DMS114 treated with DMSO at 0.1 percent for 48 hours (cell line): ENCODE measurements at regions not wholly inside any gene's neighbourhood (a gene's known extent, or its start where the extent isn't known, plus 50 kb on each side); places are given as distances from the start of the nearest gene placed in this dataset.
"Not testable (repeated sequence)": the region's sequence is repeated elsewhere in the genome, so short reads cannot be mapped to it uniquely, and the experiment has no call there.

Experiments used
- DNase-seq: peaks from one replicate; lab custom pipeline; 2025; ENCODE audit not compliant: unreplicated experiment; lab: John Stamatoyannopoulos, UW

- not testable (repeated sequence) for DNase-seq
These were observed 357.9 kb downstream of the TMEM121 start for GRCh38 chr14:105884192-105884807.

- no peak for DNase-seq
These were observed 358.5 kb downstream of the TMEM121 start for GRCh38 chr14:105884808-105885281.

- no peak for DNase-seq
These were observed 359.4 kb downstream of the TMEM121 start for GRCh38 chr14:105885561-105886320.

GRCh38 chr14:105886791-105887191, 360.4 kb downstream of the TMEM121 start:
- DNase-seq = not testable (repeated sequence)

GRCh38 chr14:105887692-105888091, 361.3 kb downstream of the TMEM121 start:
- DNase-seq = no peak

GRCh38 chr14:105888151-105888550, 361.8 kb downstream of the TMEM121 start:
- no peak for DNase-seq

GRCh38 chr14:105888784-105889665, 362.6 kb downstream of the TMEM121 start:
- no peak for DNase-seq

GRCh38 chr14:105889666-105890473, 363.5 kb downstream of the TMEM121 start:
- DNase-seq = no peak

- no peak for DNase-seq
These were observed 364.3 kb downstream of the TMEM121 start for GRCh38 chr14:105890474-105891220.

- DNase-seq = no peak
These were observed 364.8 kb downstream of the TMEM121 start for GRCh38 chr14:105891221-105891602.

GRCh38 chr14:105891631-105892452, 365.5 kb downstream of the TMEM121 start:
- no peak for DNase-seq

- not testable (repeated sequence) for DNase-seq
These were observed 366.4 kb downstream of the TMEM121 start for GRCh38 chr14:105892453-105893441.

GRCh38 chr14:105893686-105894085, 367.3 kb downstream of the TMEM121 start:
- DNase-seq = not testable (repeated sequence)

GRCh38 chr14:105894125-105894977, 368.0 kb downstream of the TMEM121 start:
- DNase-seq = no peak

- no peak for DNase-seq
These were observed 368.8 kb downstream of the TMEM121 start for GRCh38 chr14:105894978-105895881.

GRCh38 chr14:105896206-105896605, 369.8 kb downstream of the TMEM121 start:
- DNase-seq = not testable (repeated sequence)
